NCI-H1092 treated with DMSO at 0.1 percent for 48 hours (cell line): ENCODE measurements at regions not wholly inside any gene's neighbourhood (a gene's known extent, or its start where the extent isn't known, plus 50 kb on each side); places are given as distances from the start of the nearest gene placed in this dataset.

ENCODE experiments used
- DNase-seq: peaks from one replicate; lab custom pipeline; 2025; lab: John Stamatoyannopoulos, UW

DNA sequence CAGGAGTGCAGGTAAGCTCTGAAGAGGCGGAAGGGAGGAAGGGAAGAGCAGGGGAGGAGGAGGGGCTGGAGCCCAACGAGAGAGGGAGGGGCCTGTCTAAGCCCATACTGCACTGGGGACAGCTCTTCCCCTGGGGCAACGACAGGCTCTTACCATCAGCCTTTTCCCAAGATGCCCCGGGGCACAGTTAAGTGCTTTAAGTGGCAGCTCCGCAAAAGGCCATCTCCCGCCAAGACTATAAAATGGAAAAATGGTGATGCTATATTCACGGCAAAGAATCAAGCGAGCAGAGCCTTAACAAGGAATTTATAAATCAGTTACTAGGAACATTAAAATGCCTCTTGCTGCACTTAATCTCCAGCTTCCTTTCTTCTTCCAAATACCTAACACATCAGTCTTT, 110.2 kb upstream of the NLRP1 start:
- DNase-seq, result no peak

DNA sequence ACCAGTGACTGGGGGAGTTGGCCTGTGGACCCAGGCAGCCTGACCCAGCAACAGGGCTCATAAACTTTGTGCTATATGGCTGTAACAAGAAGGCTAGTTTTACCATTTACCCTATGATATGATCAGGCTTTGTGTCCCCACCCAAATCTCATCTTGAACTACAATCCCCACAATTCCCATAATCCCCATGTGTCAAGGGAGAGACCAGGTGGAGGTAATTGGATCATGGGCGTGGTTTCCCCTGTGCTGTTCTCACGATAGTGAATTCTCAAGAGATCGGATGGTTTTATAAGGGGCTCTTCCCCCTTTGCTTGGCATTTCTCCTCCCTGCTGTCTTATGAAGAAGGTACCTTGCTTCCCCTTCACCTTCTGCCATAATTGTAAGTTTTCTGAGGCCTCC, 111.2 kb upstream of the NLRP1 start:
- DNase-seq, result no peak

DNA sequence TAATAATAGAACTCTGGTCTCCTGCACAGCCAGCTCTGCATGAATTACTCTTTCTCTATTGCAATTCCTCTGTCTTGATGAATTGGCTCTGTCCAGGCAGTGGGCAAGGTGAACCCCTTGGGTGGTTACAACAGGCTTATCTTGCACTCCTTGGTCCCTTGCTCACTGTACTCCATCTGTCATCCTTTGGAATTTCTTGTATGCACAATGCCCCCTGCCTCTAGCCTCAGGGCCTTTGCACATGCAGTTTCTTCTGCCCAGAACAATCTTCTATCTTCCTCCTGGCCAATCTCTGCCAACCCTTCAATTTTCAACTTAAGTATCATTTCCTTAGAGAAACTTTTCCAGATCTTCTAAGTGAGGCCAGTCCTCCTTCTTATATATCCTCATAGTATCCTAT, 114.7 kb upstream of the NLRP1 start:
- DNase-seq, result no peak

DNA sequence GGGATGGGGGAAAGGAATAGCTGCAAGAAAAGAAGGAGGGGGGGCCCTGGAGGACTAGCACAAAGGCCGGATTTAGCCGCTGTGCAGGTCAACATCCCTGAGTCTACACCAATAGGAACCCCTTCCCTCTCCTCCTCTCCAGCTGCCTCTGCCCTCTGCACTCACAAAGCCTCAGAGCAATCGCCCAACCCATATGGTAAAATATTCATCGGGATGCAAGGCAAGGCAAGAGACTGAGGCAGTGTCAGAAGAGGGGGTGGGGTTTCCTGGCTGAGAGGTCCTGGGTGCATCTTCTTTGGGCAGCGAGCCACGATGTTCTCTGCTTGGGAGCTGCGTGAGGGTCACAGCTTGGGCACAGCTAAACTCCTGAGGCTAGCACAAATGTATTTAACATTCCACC, 115.5 kb upstream of the NLRP1 start:
- DNase-seq, result no peak

DNA sequence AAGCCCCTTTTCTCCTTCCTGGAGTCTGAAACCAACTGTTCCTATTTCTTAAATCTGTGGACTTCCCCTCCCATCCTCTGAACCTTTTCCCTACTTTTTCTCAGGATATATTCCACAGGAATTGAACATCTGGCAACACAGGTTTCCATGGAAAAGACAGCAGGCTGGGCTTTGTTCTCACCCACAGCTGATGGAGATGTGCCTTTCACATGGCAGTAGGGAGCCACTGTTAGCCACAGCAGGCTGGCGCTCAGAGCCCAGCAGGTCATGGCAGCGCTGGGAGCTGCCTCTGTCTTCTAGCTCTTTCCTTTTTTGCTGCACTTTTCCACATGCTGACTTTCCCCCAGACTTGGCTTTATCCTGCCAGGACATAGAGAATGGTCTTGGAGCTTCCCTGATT, 116.4 kb upstream of the NLRP1 start:
- DNase-seq, result no peak

DNA sequence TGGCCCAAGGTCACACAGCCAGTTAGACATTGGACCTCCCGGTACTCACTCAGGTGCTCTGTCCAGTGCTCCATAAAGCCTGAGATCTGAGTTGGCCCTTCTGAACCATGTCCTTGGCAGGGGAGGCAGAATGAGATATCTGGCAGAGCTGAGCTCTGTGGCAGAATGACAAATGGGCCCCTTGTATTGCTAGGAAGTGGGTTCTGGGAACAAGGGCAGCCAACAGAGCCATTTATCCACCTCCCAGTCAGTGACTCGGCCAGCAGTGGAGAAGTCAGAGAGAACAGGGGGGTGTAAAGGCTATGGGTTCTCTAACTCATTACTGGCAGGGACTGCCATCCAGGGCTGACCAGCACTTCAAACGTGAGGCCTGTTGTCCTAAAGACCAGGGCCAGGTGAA, 117.1 kb upstream of the NLRP1 start:
- DNase-seq, result no peak

DNA sequence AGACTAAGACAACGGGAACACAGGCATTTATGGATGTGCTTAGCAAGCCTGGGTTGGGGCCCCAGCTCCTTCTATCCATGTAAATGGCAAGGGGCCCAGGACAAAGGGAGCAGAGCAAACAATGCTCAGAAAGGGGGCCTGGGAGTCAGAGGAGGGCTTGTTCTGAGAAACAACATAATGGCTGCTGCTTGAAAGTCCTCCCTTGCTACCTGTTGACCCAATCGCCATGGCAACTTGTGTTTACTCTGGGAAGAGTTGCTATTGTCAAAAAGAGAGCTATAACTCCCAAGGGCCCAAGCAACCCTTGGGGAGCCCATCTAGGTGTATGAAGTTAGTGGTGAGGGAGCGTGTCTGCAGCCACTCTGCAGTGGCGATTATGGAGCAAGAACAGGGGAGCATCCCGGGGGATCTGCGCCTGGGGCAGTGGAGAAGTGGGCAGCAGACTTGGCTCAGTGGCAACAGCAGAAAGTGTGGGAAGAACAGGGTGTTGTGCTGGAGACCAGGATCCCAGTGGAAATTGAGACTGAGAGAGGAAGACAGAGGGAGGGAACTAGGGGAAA, 118.7 kb upstream of the NLRP1 start:
- no peak for DNase-seq

DNA sequence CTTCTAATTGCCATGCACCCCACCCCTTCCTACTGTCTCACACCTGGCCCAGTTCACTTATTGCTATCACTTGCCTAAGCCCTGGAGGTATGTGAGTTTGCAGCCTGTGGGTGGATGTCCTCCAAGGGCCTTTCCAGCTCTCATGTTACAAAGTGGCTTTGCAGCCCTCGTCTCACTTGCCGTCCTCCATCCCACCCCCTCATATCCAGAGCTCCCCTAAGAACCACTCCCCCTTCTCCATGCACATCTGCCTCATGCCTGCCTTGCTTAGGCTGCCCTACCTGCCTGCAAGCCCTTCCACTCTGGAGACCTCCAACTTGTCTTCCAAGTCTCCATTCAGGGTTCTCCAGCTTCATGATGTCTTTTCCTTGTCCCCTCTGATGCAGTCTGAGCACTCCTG, 119.4 kb upstream of the NLRP1 start:
- DNase-seq, result no peak

DNA sequence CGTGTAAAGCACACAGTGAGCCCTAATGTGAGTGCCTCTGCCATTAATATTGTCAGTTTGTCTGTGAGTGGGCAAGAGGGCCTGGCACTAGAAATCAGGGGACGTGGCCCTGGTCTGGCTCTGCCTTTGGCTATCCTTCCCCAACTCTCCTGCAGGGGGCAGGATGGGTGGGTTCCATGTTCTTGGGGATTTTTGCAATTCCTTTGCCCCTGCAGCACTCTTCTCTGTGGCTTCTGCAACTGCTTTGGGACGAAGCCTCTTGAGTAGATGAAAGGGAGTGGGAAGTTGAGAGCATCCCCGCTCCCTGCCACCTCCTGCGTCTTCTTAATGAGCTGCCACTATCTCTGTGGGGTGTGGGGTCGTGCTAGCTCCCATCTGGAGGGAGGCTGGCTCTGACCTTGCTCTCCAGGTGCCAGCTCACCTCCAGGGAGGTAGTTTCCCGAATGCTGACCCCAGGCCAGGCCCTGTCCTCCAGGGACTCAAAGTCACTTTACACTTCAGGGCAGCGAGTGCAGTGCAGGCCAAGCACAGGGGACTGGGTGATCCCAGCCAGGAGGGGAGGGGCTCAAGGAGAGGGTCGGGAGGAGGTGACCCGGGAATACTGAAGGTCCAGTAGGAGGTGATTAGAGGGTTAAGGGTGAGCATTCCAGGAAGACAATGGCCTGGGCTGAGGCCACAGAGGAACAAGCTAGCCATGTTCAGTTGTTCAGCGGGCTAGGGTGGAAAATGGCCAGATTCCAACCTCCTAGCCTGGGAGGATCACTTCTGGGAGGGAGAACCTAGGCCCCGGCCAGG, 121.0 kb upstream of the NLRP1 start:
- DNase-seq, result no peak

DNA sequence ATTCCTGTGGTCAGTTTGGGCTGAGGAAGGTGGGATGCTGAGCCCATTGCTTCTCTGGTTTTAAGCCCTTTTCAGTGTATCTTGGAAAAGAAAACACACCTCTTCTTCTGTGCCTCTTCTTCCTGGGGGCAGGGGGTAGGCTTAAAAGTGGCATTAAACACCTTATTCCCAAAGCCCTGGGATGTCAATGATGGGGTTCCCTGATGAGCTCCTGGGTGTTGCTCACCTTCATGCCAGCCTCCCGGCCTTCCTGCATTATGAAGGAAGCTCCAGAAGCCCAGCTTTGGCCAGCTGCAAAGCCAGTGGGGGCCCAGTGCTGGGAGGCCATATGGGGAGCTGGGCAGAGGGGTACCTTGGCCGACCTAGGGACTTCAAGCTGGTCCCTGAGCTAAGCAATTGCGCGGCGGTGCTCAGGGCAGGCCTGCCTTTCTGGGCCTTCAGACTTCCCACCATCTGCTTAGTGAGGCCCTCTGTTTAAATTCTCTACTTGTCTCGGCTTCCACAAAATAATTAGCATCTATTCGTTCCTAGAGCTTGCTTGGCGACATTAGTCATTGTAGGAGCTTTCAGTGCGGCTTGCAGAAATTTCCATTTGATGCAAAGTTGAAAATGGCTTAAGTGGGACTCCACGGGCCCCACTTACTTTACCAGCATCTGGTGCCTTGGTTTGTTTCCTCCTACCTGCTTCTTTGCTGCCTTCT, 121.7 kb upstream of the NLRP1 start:
- no peak for DNase-seq

DNA sequence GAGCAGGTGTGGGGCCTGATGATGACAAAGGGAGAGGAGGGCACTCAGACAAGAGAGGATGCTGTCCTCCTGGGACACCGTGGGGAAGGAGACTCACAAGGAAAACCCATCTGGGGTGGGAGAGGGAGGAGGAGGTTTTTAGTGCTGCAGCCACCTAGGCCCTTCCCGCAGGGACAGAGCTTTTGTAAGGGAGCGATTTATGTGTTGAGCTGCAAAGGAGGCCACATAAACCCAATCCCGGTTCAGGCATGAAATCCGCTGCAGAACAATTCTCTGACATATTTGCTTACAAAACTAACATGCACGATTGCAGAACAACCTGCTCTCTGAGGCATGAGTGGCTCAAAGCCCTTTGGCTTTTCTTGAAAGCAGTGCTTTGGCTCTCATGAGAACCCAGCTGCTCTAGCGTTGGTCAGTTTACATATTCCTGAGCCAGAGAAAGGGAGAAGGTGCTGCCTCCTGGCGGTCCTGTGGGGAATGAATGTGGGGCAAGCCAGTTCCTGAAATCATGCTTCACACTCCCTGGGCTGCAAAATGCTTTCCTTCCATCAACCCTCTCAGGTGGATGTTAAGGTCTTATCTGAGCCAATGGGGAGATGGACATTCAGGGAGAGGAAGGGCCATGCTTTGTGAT, 122.4 kb upstream of the NLRP1 start:
- DNase-seq, result peak; percentile 45

DNA sequence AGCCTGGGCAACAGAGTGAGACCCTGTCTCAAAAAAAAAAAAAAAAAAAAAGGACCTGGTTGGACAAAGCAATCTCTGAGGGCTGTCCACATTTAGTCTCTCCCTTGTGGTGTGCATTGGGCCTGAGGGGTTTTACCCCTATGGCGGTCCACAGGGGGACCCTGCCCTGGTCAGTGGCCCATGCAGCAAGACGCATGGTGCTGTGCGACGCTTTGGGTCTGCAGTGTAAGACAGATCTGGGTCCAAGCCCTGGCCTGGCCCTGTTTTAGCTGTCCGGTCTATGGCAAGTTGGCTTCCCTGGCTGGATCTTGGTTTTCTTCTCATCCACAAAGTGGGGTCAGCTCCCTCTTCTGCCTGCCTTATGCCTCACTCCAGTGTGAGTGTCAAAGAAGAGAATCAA, 123.2 kb upstream of the NLRP1 start:
- no peak for DNase-seq

DNA sequence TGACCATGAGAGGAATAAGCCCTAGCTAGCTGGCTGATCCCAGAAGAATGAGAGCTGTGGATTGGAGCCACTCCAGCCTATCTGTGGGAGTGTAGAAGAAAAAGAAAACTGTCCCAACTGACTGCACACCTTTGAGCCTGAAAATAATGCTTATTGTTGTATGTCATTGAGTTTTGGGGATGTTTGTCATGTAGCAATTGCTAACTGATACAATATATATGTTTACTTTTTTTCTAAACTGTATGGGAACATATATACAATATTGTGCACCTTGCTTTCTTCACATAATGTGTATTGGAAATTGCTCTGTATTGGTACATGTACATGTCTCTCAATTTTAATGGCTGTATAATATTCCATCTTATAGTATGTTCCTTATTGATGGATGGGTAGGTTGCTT, 124.0 kb upstream of the NLRP1 start:
- no peak for DNase-seq

DNA sequence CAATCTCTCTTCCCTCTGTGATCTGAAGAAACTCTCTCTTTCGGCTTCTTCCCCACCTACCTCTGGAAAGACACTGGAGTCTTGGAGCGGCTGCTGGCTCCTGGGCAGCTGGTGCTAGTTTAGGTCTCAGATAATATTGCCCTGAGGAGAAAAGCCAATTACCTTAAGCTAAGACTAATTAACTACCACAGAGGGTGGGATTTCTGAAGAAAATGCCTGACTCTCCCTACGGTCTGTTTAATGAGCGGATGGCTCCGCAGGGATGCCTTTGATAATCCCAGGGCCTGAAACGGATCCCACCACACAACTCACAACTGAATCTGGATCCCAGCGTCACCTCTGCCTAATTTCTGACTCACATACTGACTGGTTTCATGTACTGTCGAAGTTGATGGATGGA, 127.0 kb upstream of the NLRP1 start:
- no peak for DNase-seq

DNA sequence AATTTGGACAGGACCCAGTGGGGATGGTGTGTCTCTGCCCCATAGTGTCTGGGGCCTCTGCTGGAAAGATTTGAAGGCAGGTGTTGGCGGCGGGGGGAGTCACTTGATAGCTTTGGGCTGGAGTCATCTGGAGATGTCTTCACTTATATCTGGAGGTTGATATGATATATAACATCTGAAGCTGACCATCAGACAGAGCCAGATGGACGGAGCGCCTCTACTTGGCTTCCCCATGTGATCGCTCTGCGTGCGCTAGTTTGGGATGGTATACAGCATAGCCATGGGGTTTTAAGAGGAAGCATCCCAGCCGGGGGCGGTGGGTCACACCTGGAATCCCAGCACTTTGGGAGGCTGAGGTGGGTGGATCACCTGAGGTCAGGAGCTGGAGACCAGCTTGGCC, 130.7 kb upstream of the NLRP1 start:
- DNase-seq, result no peak

DNA sequence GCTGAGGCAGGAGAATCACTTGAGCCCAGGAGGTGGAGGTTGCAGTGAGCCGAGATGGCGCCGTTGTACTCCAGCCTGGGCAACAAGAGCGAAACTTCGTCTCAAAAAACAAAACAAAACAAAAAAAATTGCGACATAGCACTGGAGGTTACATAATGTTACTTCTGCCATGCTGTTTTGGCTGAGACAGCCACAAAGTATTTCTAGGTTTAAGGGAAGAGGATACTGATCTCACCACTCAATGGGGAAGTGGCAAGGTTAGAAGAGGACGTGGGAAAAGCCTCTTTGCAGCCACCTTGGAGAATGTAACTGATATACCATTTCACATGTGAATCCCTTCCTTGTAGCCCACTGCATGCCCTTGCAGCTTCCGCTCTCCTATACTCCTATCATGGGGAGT, 131.2 kb upstream of the NLRP1 start:
- DNase-seq, result no peak

DNA sequence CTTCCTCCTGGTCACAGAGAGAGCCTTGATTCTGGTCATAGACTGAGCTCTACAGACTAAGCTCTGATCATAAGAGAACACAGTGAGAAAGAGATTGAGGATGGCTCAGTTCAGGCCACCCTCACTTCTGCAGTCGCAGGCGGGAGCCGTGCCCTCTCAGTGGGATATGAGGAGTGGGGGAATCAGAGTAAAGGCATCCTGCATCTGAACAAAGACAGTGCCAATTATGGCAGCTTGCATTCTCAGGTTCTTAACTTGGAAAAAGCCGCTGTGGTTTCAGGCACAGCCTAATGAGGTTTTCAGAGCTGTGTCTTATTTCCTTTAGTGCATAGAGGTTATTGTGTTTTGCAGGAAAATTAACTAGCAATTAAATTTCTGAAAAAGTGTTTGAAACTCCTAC, 134.4 kb upstream of the NLRP1 start:
- no peak for DNase-seq

DNA sequence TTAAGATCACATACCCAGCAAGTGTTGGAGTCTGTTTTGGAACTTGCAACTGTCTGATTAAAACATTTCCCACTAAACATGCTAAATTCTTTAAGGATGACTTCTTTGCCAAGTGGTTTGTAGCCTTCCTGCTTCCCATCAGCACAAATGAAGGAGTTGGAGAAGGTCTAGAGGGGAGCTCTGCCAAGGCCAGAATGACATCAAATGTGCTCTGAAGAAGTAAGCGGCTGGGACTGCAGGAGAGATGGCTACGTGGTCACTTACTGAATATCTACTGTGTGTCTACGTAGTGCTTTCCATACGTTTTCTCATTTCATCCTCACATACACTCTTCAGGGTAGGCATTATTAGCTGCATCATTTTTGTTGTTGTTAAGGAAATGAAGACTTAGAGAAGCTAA, 135.7 kb upstream of the NLRP1 start:
- no peak for DNase-seq

DNA sequence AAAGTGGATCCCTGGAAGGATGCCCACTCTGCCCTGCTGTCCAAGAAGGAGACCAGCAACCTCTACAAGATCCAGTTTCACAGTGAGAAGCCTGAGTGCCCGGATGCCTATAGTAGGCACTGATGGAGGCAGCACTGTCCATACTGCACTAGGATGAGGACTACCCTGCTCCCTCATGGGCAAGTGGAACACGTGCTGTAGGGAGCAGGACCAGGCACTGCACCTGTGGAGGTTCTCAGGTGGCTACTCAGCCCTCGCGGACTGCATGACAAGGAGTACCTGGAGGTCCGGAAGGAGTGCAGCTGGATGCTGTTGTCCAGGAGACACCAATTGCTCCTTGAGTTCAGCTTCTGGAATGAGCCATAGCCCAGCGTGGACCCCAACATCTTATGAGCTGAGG, 146.1 kb upstream of the NLRP1 start:
- no peak for DNase-seq

DNA sequence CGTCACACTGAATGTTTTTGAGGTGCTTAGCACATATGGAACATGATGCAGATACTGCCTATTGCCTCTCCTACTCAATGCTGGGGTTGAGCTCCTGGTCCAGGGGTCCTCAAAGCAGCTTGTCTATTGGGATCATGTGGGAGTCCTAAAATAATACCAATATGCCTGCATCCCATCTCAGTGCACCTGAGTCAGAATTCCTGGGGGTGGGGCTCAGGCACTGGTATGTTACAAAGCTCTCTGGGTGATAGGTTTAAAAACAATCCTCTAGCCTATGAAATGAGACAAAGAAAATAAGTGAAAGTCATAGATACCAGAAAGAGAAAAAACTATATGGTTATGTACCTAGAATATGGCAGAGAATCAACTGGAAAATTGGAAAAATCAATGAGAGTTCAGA, 156.6 kb upstream of the NLRP1 start:
- DNase-seq, result no peak

DNA sequence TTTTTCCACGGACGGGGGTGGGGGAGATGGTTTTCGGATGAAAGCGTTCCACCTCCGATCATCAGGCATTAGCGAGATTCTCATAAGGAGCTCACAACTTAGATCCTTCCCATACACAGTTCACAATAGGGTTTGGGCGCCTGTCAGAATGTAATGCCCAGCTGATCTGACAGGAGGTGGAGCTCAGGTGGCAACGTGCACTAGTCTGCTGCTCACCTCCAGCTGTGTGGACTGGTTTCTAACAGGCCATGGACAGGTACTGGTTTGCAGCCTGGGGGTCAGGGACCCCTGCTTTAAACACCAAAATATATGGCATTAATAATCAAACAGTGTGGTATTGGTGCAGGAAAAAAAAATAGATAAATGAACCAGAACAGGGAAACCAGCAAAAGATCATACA, 157.5 kb upstream of the NLRP1 start:
- DNase-seq, result no peak

DNA sequence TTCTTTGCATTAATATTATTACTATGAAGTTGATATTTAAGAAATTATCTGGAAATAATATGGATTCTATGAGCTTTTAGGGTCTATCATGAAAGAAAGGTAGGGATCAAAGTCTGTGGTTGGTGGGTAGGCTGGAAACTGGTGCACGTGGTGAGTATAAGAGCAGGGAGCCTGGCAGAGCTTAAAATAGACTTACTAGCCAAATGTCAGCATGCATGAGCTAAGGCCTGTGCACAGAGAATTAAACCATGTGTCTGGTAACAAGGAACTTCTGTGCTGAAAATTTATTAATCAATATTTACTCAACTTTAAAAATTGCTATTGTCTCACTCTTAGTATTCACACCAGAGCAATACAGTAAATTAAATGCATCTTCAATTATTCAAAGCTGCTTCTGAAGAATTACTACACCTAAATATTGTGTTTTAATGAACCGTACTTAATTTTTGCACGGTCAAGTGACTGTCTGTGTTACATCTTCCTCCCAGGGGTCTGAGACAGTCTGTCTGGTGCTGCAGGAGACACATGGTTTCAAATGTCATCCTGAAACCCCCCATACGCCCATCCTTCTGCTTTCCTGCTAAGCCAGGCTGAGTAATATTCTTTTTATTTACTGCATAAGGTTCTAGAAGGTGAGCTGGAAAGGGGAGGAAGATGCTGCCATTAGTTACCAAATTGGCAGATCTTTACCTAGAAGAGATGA, 161.0 kb upstream of the NLRP1 start:
- DNase-seq, result no peak

DNA sequence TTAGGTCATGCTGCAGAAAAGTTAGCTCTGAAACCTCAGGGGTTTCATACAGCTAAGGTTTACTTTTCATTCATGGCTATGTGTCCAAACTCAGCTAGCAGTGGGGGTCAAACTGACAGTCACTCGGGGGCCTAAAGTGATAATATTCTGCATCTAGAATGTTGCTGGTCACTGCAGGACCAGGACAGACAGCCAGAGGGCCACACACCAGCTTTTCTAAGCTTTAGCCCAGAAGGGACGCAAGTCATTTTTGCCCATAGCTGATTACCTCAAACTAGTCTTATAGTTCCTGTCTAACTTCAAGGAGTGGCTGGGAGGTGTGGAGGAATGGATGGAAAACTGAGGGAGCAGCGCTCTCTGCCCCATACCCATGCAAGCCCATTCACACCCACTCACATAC, 163.0 kb upstream of the NLRP1 start:
- no peak for DNase-seq
